Adrenal gland (tissue), 9 donors: ENCODE measurements at regions not wholly inside any gene's neighbourhood (a gene's known extent, or its start where the extent isn't known, plus 50 kb on each side); places are given as distances from the start of the nearest gene placed in this dataset.

Experiments used
- DNase-seq, 7 donors: peaks; one replicate each; pipeline ENCODE4 v3.0.0-alpha.2; 2019 to 2020
- H3K27ac ChIP-seq, 5 donors: fragments of 200-600 bp; sonication (generic) in 4 of 5; 1 replicate in 3 of 5; 2 replicates in 2 of 5; pipeline versions ENCODE4 v1.5.1 to v1.8.0; 2016 to 2020; ENCODE audit warnings: mild to moderate bottlenecking in 1 of 5
- H3K27me3 ChIP-seq: fragments of 200-600 bp; 2 replicates; pipeline ENCODE4 v1.8.0; 2021
- H3K36me3 ChIP-seq, 2 donors: fragments of 200-600 bp; replicated peaks in 1 of 2; 1 replicate in 1 of 2; 2 replicates in 1 of 2; pipeline versions ENCODE4 v1.5.1 to v1.8.0; 2018 to 2022
- H3K4me1 ChIP-seq, 2 donors: fragments of 200-600 bp; replicated peaks in 1 of 2; 1 replicate in 1 of 2; 2 replicates in 1 of 2; pipeline versions ENCODE4 v1.5.1 to v1.8.0; 2018 to 2021
- H3K4me3 ChIP-seq, 4 donors: fragments of 200-600 bp; sonication (generic) in 3 of 4; one replicate each; pipeline ENCODE4 v1.5.1; 2016 to 2018
- H3K9me3 ChIP-seq, 3 donors: fragments of 200-600 bp; sonication (generic) in 1 of 3; replicated peaks in 1 of 3; 1 replicate in 2 of 3; 2 replicates in 1 of 3; pipeline versions ENCODE4 v1.5.1 to v1.8.0; 2016 to 2021
- POLR2A ChIP-seq, 2 donors: fragments of 450-650 bp; IDR thresholded peaks; one replicate each; pipeline ENCODE4 v1.6.1; 2017; ENCODE audit warnings: antibody characterized with exemption in 2 of 2, mild to moderate bottlenecking in 2 of 2, moderate library complexity in 1 of 2
- WGBS, 4 donors: extraction: QIAGEN DNeasy Blood & Tissue Kit in 2 of 4; methylation state at CpG; one replicate each; pipeline versions ENCODE4 v1.1.5 to v1.1.7; 2013 to 2017; 5-methylcytosine and 5-hydroxymethylcytosine counted together
- intact Hi-C, 2 donors: fragments of 100-400 bp; cut with DNase I; formaldehyde crosslinking; loops; one replicate each; pipeline versions ENCODE4 v1.14.1 to v1.15.0; 2022 to 2023
- TF ChIP-seq, protein P1 (sequence below), 6 experiments: fragments of 450-650 bp in 4 of 6; fragments of 200-600 bp in 2 of 6; sonication (generic) in 1 of 6; IDR thresholded peaks; 1 replicate in 5 of 6; 2 replicates in 1 of 6; pipeline versions ENCODE4 v1.5.1 to v1.8.0; 2016 to 2021; ENCODE audit warnings: antibody characterized with exemption in 6 of 6, mild to moderate bottlenecking in 2 of 6, moderate library complexity in 1 of 6
- donor health status: healthy with polysubstance abuse.
- donor health status: Bipolar disorder and iron deficiency.
- donor health status: DM: yes; HTN: yes; CAD: no.
- donor health status: DM: no; HTN: no; CAD: no.
- donor health status: DM: no; HTN: no; CAD: no.

DNA sequence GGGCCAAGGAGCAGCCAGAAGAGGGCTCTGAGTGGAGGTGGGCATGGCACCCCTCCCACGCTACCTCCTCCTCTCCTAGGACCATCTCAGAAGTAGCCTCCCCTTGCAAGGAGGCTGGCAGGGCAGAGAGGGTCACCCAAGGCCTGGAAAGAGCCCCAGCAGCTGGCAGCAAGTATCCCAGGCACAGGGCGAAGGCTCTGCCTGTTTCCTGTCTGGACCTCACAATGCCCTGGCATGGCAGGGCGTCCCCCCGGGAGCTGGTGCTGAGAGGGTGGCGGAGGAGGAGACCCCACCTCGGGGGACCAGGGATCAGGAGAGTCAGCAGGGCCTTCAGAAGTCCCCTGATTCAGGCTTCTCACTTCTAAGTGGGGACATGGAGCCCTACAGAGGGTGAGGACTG, 66.2 kb upstream of the TAF1B start:
- Histone ChIP-seq H3K4me3 (no peak overlapping the region), H3K9me3 (no peaks in the 10 kb centered on the region), H3K27ac (no peak overlapping the region), H3K27me3 (no peaks in the 10 kb centered on the region), H3K4me1 (no peaks in the 10 kb centered on the region), H3K36me3 (no peaks in the 10 kb centered on the region)
- intact Hi-C loops: loop anchor here in 1 of 2 donors (10.0 kb wide), 1 partner anchor 232 kb away; no protein-coding TSS in a partner anchor
- TF ChIP-seq, protein P1, sequence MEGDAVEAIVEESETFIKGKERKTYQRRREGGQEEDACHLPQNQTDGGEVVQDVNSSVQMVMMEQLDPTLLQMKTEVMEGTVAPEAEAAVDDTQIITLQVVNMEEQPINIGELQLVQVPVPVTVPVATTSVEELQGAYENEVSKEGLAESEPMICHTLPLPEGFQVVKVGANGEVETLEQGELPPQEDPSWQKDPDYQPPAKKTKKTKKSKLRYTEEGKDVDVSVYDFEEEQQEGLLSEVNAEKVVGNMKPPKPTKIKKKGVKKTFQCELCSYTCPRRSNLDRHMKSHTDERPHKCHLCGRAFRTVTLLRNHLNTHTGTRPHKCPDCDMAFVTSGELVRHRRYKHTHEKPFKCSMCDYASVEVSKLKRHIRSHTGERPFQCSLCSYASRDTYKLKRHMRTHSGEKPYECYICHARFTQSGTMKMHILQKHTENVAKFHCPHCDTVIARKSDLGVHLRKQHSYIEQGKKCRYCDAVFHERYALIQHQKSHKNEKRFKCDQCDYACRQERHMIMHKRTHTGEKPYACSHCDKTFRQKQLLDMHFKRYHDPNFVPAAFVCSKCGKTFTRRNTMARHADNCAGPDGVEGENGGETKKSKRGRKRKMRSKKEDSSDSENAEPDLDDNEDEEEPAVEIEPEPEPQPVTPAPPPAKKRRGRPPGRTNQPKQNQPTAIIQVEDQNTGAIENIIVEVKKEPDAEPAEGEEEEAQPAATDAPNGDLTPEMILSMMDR (IDR thresholded peaks at IDR 0.05): no peak
- no peak for TF ChIP-seq POLR2A (IDR thresholded peaks at IDR 0.05)
- 95 to 100% (median 98%) methylated on average over 2 to 6 of the region's 6 CpGs for WGBS, 4 donors
- no peak for DNase-seq

DNA sequence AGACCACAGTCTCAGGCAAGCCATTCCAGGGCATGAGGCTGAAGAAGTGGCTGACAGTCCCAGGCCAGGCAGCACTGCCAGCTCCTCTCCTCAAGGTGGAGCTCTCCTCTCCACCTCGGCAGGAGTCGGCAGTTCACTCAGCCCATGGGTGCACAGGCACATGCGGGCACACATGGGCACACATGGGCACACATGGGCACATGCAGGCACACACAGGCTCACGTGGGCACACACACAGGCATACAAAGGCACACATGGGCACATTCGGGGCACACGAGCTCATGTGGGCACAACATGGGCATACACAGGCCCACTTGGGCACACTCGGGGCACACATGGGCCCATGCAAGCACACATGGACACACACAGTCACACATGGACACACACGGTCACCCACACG, 65.3 kb upstream of the TAF1B start:
- no peak overlapping the region for H3K4me3 ChIP-seq
- intact Hi-C loops: loop anchor here in 1 of 2 donors (10.0 kb wide), 1 partner anchor 233 kb away; no protein-coding TSS in a partner anchor
- no peaks in the 10 kb centered on the region for H3K4me1 ChIP-seq
- H3K27ac ChIP-seq: no peak overlapping the region
- no peaks in the 10 kb centered on the region for H3K27me3 ChIP-seq
- H3K9me3 ChIP-seq: no peaks in the 10 kb centered on the region
- TF ChIP-seq, protein P1 (IDR thresholded peaks at IDR 0.05): peak in 2 of 6 experiments; percentile 9 to 27
- TF ChIP-seq POLR2A (IDR thresholded peaks at IDR 0.05): no peak
- WGBS, 4 donors: 84 to 100% (median 94%) methylated on average over 2 to 9 of the region's 9 CpGs
- H3K36me3 ChIP-seq: no peaks in the 10 kb centered on the region
- DNase-seq: peak in 1 of 7 donors; percentile 41

DNA sequence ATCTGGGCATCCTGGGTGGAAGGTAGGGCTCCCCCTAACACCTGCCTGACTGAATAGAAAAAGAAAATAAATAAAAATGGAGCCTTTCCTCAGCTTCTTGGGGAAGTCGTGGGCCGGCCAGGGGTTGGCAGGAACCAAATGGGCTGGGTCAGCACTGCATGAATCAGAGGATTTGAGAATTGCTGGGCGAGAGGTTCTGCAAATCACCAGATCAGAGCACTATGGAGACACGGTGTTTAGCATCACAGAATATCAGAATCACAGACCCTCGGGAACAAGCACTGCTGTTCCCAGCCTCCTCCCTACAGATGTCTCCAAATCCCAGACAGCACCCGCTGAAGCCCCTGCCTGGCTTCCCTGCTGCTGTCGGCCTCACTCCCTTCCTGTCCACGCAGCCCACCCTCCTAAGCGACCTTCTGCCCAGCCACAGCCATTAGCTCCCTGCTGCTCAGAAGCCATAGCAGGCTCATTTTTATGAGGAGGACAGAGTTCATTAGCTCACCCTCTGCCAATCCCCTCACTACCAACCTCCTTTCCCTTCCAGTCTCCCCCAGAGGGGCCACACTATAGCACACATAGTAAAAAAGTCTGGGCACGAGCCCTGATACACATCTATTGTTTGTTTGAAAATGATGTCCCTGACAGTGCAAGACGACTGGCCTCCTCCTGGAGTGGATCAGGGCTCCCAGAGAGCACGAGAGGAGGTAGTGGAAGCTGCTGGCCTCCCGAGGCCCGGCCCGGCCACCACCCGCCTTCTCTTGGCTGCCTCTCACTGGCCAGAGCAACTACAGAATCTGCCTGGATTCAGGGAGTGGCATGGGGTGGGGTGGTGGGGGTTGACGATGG, 64.6 kb upstream of the TAF1B start:
- Histone ChIP-seq H3K36me3 (no peaks in the 10 kb centered on the region), H3K9me3 (no peaks in the 10 kb centered on the region), H3K27me3 (no peaks in the 10 kb centered on the region), H3K4me1 (no peaks in the 10 kb centered on the region), H3K4me3 (no peak overlapping the region), H3K27ac (no peak overlapping the region)
- TF ChIP-seq, protein P1 (IDR thresholded peaks at IDR 0.05): no peak
- TF ChIP-seq POLR2A (IDR thresholded peaks at IDR 0.05): no peak
- 80 to 84% (median 80%) methylated on average over 14 to 17 of the region's 17 CpGs for WGBS, 4 donors
- peak in 1 of 7 donors; percentile 41 for DNase-seq
- intact Hi-C loops: loop anchor here in 1 of 2 donors (10.0 kb wide), 1 partner anchor 234 kb away; no protein-coding TSS in a partner anchor

DNA sequence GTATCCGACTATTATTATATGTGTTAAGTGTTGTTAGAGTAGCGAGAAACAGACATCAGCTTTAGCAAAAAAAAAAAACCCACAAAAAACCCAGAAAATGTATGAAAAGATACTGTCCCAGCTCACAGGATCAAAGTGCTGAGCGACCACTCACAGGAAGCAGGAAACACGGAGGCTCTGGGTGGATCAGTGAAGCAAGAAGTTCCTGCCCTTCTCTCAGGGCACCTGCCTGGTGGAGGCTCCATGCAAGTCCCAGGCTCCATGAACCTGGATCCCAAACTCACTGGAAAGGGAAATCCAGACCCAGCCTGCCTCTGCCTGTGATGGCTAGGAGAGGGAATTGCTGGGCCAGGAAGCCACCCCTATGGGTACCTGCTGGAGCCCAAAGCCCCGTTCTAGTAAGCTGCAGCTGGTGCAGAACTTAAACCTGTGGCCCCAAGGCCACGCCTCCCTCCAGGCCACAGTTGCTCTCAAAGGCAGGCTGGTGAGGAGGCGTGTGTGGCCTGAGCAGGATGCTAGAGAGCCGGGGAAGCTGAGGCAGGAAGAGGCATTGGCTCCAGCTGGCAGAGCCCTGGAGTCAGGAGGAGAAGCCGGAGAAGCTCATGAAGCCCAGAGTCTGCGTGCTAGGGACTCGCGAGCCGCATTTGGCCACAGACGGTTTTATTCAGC, 63.5 kb upstream of the TAF1B start:
- TF ChIP-seq, protein P1 (IDR thresholded peaks at IDR 0.05): no peak
- TF ChIP-seq POLR2A (IDR thresholded peaks at IDR 0.05): no peak
- DNase-seq: peak in 1 of 7 donors; percentile 47
- no peak overlapping the region for H3K4me3 ChIP-seq
- intact Hi-C loops: loop anchor here in 1 of 2 donors (10.0 kb wide), 1 partner anchor 235 kb away; no protein-coding TSS in a partner anchor
- no peaks in the 10 kb centered on the region for H3K36me3 ChIP-seq
- H3K27ac ChIP-seq: no peak overlapping the region
- no peaks in the 10 kb centered on the region for H3K9me3 ChIP-seq
- no peaks in the 10 kb centered on the region for H3K27me3 ChIP-seq
- no peaks in the 10 kb centered on the region for H3K4me1 ChIP-seq
- WGBS, 4 donors: 85 to 88% (median 87%) methylated on average over 12 to 14 of the region's 14 CpGs
